SH-SY5Y (cell line): ENCODE measurements at regions not wholly inside any gene's neighbourhood (a gene's known extent, or its start where the extent isn't known, plus 50 kb on each side); places are given as distances from the start of the nearest gene placed in this dataset.

Experiments used
- GATA2 ChIP-seq: IDR thresholded peaks from 2 replicates; pipeline ENCODE4 v1.6.1; 2011; ENCODE audit warnings: mild to moderate bottlenecking, low read depth, low read length
- GATA3 ChIP-seq: IDR thresholded peaks from 2 replicates; pipeline ENCODE4 v1.6.1; 2011; ENCODE audit warnings: low read depth, mild to moderate bottlenecking, low read length, moderate library complexity

DNA sequence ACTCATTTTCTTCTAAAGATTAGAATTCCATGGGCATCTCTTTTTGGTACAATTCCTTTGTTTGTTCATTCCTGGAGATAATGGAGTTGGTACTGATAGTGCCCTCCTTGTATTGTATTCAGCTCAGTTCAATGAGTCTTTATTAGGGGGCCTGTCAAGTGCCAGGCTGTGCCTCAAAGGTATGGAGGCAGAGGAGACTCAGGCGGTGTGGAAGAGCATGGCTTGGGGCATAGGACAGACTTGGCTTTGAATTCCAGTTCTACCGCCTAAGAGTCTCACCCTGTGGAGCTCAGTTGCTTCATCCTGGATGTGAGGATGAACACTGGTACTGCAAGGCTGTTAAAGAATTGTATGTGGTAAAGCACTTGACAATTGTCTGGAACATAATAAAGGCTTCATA is 196.6 kb upstream of the IL12A start:
- no peak for TF ChIP-seq GATA2
- no peak for TF ChIP-seq GATA3
